ENCODE measurements at regions not wholly inside any gene's neighbourhood (a gene's known extent, or its start where the extent isn't known, plus 50 kb on each side); places are given as distances from the start of the nearest gene placed in this dataset.

DNA sequence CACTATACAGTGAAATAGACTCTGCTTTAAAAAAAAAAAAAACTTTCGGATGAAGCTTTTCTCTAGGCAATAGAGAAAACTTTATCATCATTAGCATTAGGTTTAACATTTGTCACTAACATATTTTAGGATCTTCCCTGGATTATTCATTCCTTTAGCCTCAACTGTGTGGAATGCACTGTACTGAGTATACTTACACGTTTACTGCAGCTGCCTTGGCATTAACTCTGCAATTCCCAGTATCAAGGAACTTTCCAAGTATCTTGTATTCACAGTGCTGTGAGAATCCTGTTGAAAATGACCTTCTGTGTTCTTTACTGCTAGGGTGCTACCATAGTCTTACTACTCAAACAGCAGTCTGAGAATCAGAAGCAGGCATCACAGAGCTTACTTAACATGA lies 328.2 kb upstream of the COL3A1 start:
- DNase-seq (ENCODE audit: low spot score): no peak
- Mint-ChIP-seq H3K9me3 (no peaks in the 10 kb centered on the region), H3K4me3 (no peak overlapping the region), H3K36me3 (ENCODE audit: low read depth) (no peaks in the 10 kb centered on the region), H3K27ac (no peak overlapping the region), H3K27me3 (ENCODE audit: insufficient read depth) (no peaks in the 10 kb centered on the region), H3K4me1 (ENCODE audit: low read depth) (no peaks in the 10 kb centered on the region)
- intact Hi-C loops (cut with micrococcal nuclease): no loop called here

DNA sequence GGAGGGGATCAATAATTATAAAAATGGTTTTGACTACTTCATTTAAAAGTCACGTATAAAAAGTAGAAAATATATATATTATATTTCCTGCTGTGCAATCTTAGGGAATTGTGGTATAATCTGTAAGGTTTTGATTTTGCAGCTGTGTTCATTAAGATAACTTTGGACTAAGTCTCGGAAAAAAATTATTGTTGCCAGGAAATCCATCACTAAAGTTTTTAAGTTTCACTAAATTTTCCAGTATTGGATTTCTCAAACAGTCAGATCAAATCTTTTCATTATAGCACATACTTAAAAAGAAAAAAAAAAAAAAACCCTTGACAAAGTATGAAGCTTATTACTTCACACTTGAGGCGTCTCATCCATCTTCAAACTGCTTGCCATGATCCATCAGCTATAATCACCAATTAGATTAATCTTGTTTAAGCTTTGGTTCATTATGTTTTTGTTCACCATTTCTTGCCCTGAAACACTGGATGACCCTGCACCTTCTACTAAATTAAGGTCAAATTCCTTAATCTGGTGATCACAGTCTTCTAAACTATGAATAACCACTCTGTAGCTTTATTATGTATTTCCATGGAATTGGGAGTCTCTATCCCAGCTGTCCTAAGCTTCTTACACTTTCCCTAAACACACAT lies 326.6 kb upstream of the COL3A1 start:
- DNase-seq (ENCODE audit: low spot score): no peak
- Mint-ChIP-seq H3K36me3 (ENCODE audit: low read depth) (no peaks in the 10 kb centered on the region), H3K4me1 (ENCODE audit: low read depth) (no peaks in the 10 kb centered on the region), H3K4me3 (no peak overlapping the region), H3K27ac (no peak overlapping the region), H3K9me3 (no peaks in the 10 kb centered on the region), H3K27me3 (ENCODE audit: insufficient read depth) (no peaks in the 10 kb centered on the region)
- intact Hi-C loops (cut with micrococcal nuclease): no loop called here

DNA sequence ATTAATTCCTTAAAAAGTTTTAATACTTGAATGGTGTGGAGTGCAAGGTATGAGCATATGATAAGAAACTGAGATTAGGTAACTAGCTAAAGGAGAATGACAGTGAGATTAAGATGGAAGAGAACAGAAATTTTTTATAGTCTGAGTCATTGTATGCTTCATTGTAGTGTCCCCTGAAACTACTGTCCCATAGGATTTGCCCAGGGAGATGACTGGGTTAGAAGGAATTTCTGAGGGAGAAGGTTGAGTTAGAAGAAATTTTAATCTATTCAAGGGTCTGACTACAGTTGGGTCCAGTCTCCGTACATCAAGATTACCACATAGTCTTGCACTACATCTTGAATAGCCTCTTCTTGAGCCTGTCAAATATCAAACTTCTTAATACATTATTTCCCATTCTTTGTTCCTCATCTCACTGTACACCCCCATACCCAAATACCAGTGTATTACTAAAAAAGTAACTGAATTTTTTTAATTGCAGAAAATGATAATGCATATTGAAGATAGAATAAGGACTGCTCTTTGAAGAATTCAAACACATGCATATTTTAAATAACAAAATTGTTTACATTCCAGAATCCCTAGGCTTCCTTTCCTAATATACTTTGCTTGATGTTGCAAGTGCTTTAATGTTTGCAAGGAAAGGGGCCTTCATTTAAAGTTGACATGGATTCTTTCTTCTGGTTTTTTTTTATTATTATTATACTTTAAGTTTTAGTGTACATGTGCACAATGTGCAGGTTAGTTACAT lies 314.3 kb upstream of the COL3A1 start:
- intact Hi-C loops (cut with micrococcal nuclease): no loop called here
- H3K4me1 Mint-ChIP-seq (ENCODE audit: low read depth): no peaks in the 10 kb centered on the region
- H3K9me3 Mint-ChIP-seq: no peaks in the 10 kb centered on the region
- no peak overlapping the region for H3K27ac Mint-ChIP-seq
- no peaks in the 10 kb centered on the region for H3K27me3 Mint-ChIP-seq (ENCODE audit: insufficient read depth)
- no peak overlapping the region for H3K4me3 Mint-ChIP-seq
- no peak for DNase-seq (ENCODE audit: low spot score)
- no peaks in the 10 kb centered on the region for H3K36me3 Mint-ChIP-seq (ENCODE audit: low read depth)

DNA sequence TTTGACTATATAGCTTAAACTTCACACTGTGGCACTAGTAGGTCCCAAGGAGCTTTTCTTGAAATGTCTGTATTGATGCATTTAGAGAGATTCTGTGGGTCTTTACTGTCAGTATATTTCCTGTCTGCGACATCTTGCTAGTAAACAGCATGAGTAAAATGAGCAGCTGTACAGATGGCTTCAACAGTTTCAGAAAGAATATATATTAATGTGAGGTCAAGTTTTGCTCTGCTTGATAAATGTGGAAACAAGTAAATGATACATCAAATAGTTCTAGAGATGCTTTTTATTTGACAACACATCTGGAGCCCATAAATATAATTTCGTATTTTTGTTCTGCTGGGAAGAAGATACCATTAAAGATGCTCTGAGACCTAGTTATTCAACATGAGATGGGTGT lies 310.9 kb upstream of the COL3A1 start:
- Mint-ChIP-seq H3K27me3 (ENCODE audit: insufficient read depth) (no peaks in the 10 kb centered on the region), H3K4me3 (no peak overlapping the region), H3K9me3 (no peaks in the 10 kb centered on the region), H3K27ac (no peak overlapping the region), H3K36me3 (ENCODE audit: low read depth) (no peaks in the 10 kb centered on the region), H3K4me1 (ENCODE audit: low read depth) (no peaks in the 10 kb centered on the region)
- intact Hi-C loops (cut with micrococcal nuclease): no loop called here
- no peak for DNase-seq (ENCODE audit: low spot score)

DNA sequence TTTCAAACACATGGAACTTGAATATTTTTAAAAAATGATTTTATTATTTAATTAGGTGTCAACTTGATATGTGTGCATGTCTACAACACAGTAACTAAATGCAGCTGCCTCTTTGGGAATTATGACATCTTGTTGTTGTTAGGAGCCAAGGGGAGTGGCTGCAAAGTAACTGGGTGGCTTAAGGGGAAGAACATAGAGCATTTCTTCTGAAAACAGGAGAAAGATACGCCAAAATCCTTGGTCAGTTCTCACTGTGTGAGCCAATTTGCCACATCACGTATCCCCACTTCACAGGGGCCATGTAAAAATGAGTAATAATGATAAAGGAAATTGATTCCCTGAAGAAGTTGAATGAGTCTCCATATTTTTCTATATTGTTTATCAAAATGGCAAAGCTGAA lies 309.8 kb upstream of the COL3A1 start:
- no peak for DNase-seq (ENCODE audit: low spot score)
- Mint-ChIP-seq H3K27ac (no peak overlapping the region), H3K9me3 (no peaks in the 10 kb centered on the region), H3K27me3 (ENCODE audit: insufficient read depth) (no peaks in the 10 kb centered on the region), H3K4me1 (ENCODE audit: low read depth) (no peaks in the 10 kb centered on the region), H3K4me3 (no peak overlapping the region), H3K36me3 (ENCODE audit: low read depth) (no peaks in the 10 kb centered on the region)
- intact Hi-C loops (cut with micrococcal nuclease): no loop called here

DNA sequence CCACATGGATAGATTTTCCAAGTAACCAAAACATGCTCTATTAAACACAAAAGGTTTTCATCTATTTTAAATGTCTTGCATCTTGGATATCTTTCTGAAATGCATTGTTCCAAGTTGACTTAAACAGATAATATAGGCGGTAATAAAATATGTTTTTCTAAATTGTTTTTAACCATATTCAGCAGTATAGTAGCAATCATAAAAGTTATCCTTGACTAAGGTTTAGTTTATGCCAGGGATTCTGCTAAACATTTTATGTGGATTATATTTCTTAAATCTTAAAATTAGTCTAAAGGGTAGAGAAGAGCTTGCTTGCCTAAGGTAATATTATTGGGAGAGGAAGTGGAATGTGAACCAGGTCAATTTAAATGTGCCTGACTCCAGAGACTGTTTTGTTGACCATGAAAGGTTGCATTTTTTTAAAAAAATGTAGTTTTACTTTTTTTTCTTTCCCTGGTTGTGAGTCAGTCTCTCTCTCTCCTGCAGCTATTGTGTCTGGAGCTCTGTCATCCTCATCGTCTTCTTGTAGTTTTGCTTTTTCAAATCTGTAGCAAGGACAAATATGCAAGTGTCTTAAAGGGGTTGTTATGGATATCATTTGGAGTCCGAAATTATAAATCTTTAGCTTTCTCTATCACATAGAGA lies 309.1 kb upstream of the COL3A1 start:
- H3K27me3 Mint-ChIP-seq (ENCODE audit: insufficient read depth): no peaks in the 10 kb centered on the region
- H3K27ac Mint-ChIP-seq: no peak overlapping the region
- H3K9me3 Mint-ChIP-seq: no peaks in the 10 kb centered on the region
- DNase-seq (ENCODE audit: low spot score): no peak
- no peak overlapping the region for H3K4me3 Mint-ChIP-seq
- H3K36me3 Mint-ChIP-seq (ENCODE audit: low read depth): no peaks in the 10 kb centered on the region
- intact Hi-C loops (cut with micrococcal nuclease): no loop called here
- H3K4me1 Mint-ChIP-seq (ENCODE audit: low read depth): no peaks in the 10 kb centered on the region

DNA sequence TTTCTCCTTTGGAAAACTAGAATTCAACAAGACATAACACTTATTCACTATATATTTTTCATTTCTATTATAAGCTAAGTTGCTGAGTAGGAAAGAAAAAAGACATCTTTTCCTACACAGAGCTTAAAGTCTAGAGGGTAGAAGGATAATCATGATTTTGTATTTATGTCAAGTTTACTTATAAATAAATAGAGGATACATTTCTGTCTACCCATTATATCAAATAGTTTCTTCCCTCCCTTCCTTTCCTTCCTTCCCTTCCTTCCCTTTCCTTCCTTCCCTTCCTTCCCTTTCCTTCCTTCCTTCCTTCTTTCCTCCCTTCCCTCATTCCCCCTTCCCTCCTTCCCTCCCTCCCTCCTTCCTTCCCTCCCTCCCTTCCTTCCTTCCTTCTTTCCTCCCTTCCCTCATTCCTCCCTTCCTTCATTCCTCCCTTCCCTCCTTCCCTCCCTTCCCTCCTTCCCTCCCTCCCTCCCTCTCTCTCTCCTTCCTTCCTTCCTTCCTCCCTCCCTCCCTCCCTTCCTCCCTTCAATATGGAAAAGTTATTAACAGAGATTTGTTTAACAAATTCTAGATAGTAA lies 308.4 kb upstream of the COL3A1 start:
- no peak overlapping the region for H3K27ac Mint-ChIP-seq
- DNase-seq (ENCODE audit: low spot score): no peak
- H3K4me3 Mint-ChIP-seq: no peak overlapping the region
- no peaks in the 10 kb centered on the region for H3K4me1 Mint-ChIP-seq (ENCODE audit: low read depth)
- intact Hi-C loops (cut with micrococcal nuclease): no loop called here
- no peaks in the 10 kb centered on the region for H3K27me3 Mint-ChIP-seq (ENCODE audit: insufficient read depth)
- H3K9me3 Mint-ChIP-seq: no peaks in the 10 kb centered on the region
- no peaks in the 10 kb centered on the region for H3K36me3 Mint-ChIP-seq (ENCODE audit: low read depth)

DNA sequence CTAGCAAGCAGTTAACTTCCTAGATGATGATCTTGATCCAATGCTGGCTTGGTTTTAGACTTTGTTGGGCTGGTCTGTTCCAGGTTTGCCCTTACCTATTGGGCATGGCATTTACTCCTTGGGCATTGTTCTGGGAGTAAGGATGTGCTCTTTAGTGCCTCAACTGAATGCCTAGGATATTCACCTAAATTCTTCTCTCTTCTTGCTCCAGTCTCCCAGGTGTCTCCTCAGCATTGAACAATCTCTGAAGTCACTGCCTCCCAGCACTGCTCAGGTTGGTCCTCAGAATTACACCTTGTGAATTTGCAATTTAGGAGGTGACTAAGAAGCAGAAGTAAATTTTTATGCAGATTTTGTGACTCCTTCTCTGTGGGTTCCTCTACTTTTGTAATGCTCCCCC lies 307.7 kb upstream of the COL3A1 start:
- Mint-ChIP-seq H3K4me1 (ENCODE audit: low read depth) (no peaks in the 10 kb centered on the region), H3K4me3 (no peak overlapping the region), H3K27me3 (ENCODE audit: insufficient read depth) (no peaks in the 10 kb centered on the region), H3K27ac (no peak overlapping the region), H3K36me3 (ENCODE audit: low read depth) (no peaks in the 10 kb centered on the region), H3K9me3 (no peaks in the 10 kb centered on the region)
- no peak for DNase-seq (ENCODE audit: low spot score)
- intact Hi-C loops (cut with micrococcal nuclease): no loop called here

DNA sequence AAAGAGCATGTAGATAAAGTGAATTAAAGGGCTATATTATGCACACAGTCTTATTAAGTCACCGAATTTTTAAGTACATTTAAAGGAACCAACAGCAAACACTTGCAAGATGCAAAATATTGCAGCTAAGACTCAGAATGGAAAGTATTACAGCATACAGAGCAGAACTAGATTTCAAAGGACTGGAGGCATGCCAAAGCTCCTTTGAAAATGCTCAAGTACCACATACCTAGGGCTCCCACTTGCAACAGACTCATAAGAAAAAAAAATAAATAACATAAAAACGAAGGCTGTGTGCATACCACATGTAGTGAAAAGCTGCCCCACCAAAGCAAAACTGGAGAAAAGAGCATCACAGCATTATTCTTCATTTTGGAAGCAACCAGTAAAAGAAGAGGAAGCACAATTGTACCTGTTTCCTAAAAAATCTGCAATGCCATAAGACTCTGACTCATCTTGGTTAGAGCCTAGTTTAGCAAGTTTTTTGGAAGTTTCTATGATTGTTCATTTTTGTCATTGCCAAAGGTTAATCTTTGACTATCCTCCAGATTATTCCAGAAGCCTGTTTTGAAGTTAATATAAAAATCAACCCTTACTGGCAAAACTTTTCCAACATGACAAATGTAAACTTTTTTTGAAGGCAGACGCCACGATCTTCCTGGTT lies 306.0 kb upstream of the COL3A1 start:
- H3K9me3 Mint-ChIP-seq: no peaks in the 10 kb centered on the region
- no peaks in the 10 kb centered on the region for H3K36me3 Mint-ChIP-seq (ENCODE audit: low read depth)
- H3K4me1 Mint-ChIP-seq (ENCODE audit: low read depth): no peaks in the 10 kb centered on the region
- no peak overlapping the region for H3K4me3 Mint-ChIP-seq
- H3K27ac Mint-ChIP-seq: no peak overlapping the region
- no peaks in the 10 kb centered on the region for H3K27me3 Mint-ChIP-seq (ENCODE audit: insufficient read depth)
- intact Hi-C loops (cut with micrococcal nuclease): no loop called here
- no peak for DNase-seq (ENCODE audit: low spot score)

DNA sequence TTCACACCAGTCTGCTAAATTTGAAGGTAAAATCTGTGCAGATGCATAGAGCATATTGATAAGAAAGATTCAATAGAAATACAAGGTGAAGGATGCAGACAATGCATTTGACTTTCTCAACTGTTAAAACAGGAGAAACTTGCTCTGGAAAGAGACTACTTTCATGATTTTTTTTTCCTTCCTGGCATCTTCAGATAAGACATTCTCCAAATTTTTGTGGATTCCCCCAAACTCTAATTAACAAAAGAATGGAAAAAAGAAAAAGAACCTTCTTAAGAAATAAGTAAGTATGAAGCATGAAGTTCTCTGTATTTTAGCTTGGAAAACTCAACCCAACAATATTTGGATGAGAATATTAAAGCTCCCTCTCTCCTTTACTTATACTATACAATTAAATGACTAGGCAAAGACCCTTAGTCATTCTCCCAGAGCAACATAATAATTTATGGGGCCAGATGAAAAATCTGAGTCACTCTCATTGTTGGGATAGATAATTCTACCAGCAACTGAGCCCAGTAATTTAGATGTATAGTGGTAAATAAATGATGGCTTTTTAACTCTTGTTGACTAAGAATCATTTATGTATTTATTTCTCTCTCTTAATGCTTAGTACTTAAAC lies 298.7 kb upstream of the COL3A1 start:
- DNase-seq (ENCODE audit: low spot score): no peak
- intact Hi-C loops (cut with micrococcal nuclease): no loop called here
- H3K4me3 Mint-ChIP-seq: no peak overlapping the region
- no peaks in the 10 kb centered on the region for H3K4me1 Mint-ChIP-seq (ENCODE audit: low read depth)
- peaks cover 3% of the 10 kb centered on the region for H3K9me3 Mint-ChIP-seq
- no peaks in the 10 kb centered on the region for H3K27me3 Mint-ChIP-seq (ENCODE audit: insufficient read depth)
- H3K36me3 Mint-ChIP-seq (ENCODE audit: low read depth): no peaks in the 10 kb centered on the region
- H3K27ac Mint-ChIP-seq: no peak overlapping the region

DNA sequence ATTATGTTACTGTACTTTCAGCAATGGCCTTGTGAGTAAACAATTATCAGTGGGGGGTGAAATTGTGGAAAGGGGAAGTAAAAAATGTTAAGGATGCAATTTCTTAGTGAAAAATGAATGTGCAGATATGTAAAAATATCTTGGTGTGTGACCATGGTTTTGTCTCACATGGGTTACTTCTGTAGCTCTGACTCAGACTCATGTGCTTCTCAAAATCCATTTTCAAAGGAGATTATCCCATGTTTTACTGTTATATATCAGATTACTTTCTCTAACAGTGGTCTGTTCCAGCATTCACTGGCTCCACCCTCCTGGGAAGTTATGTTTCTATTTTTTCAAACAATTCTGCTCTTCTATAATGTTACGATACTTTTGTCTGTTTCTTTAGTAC lies 298.2 kb upstream of the COL3A1 start:
- peaks cover 3% of the 10 kb centered on the region for H3K9me3 Mint-ChIP-seq
- DNase-seq (ENCODE audit: low spot score): no peak
- H3K4me3 Mint-ChIP-seq: no peak overlapping the region
- no peaks in the 10 kb centered on the region for H3K4me1 Mint-ChIP-seq (ENCODE audit: low read depth)
- intact Hi-C loops (cut with micrococcal nuclease): no loop called here
- H3K27me3 Mint-ChIP-seq (ENCODE audit: insufficient read depth): no peaks in the 10 kb centered on the region
- H3K27ac Mint-ChIP-seq: no peak overlapping the region
- H3K36me3 Mint-ChIP-seq (ENCODE audit: low read depth): no peaks in the 10 kb centered on the region

DNA sequence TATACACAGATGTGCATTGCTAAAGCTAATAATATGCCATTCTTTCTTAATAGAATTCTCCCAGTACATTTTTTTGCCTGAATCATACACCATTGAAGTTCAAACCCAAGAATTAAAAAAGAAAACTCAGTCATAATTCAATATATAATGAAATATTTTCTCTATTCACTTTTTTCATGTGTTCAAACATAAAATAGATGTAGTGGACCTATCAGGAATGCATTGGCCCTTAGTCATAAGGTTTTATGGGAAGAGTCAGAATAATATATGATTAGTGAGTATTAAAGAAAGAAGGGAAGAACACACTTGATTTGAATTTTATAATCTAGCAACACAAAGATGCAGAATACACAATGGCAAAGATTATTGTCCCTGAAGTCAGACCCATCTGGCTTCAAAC lies 297.0 kb upstream of the COL3A1 start:
- no peak overlapping the region for H3K27ac Mint-ChIP-seq
- peaks cover 3% of the 10 kb centered on the region for H3K9me3 Mint-ChIP-seq
- no peaks in the 10 kb centered on the region for H3K36me3 Mint-ChIP-seq (ENCODE audit: low read depth)
- no peaks in the 10 kb centered on the region for H3K27me3 Mint-ChIP-seq (ENCODE audit: insufficient read depth)
- H3K4me1 Mint-ChIP-seq (ENCODE audit: low read depth): no peaks in the 10 kb centered on the region
- intact Hi-C loops (cut with micrococcal nuclease): no loop called here
- DNase-seq (ENCODE audit: low spot score): no peak
- H3K4me3 Mint-ChIP-seq: no peak overlapping the region
